Inferior parietal cortex (tissue), 1 donor: ENCODE measurements at regions not wholly inside any gene's neighbourhood (a gene's known extent, or its start where the extent isn't known, plus 50 kb on each side); places are given as distances from the start of the nearest gene placed in this dataset.

Experiments
- DNase-seq: peaks from one replicate; pipeline ENCODE4 v3.0.0-alpha.2; 2016; ENCODE audit errors: extremely low spot score

GRCh38 chr10:105982735-105983134 is 1181.8 kb downstream of the SORCS1 start:
- no peak for DNase-seq

- no peak for DNase-seq
Measured at GRCh38 chr10:105981679-105982078, 1182.8 kb downstream of the SORCS1 start.

GRCh38 chr10:105974803-105975456 is 1189.6 kb downstream of the SORCS1 start:
- DNase-seq, result peak; percentile 43

GRCh38 chr10:105973902-105974301 is 1190.6 kb downstream of the SORCS1 start:
- DNase-seq, result no peak

- peak; percentile 20 for DNase-seq
Measured at GRCh38 chr10:105973360-105973759, 1191.1 kb downstream of the SORCS1 start.

GRCh38 chr10:105971460-105971859 is 1193.0 kb downstream of the SORCS1 start:
- DNase-seq, result no peak

- no peak for DNase-seq
Measured at GRCh38 chr10:105969884-105970377, 1194.6 kb downstream of the SORCS1 start.

- DNase-seq, result no peak
Measured at GRCh38 chr10:105968666-105969065, 1195.8 kb downstream of the SORCS1 start.

- no peak for DNase-seq
Measured at GRCh38 chr10:105967256-105967655, 1197.2 kb downstream of the SORCS1 start.

GRCh38 chr10:105965141-105965540 is 1199.4 kb downstream of the SORCS1 start:
- DNase-seq, result no peak

GRCh38 chr10:105964009-105964408 is 1200.5 kb downstream of the SORCS1 start:
- no peak for DNase-seq

GRCh38 chr10:105963334-105963884 is 1201.1 kb downstream of the SORCS1 start:
- DNase-seq, result no peak

GRCh38 chr10:105956550-105956949 is 1208.0 kb downstream of the SORCS1 start:
- no peak for DNase-seq

- no peak for DNase-seq
Measured at GRCh38 chr10:105953861-105954260, 1210.6 kb downstream of the SORCS1 start.

- no peak for DNase-seq
Measured at GRCh38 chr10:105953056-105953455, 1211.5 kb downstream of the SORCS1 start.

- peak; percentile 38 for DNase-seq
Measured at GRCh38 chr10:105952153-105952552, 1212.4 kb downstream of the SORCS1 start.

- peak; percentile 81 for DNase-seq
Measured at GRCh38 chr10:105950410-105950809, 1214.1 kb downstream of the SORCS1 start.

GRCh38 chr10:105949721-105950120 is 1214.8 kb downstream of the SORCS1 start:
- no peak for DNase-seq

- DNase-seq, result no peak
Measured at GRCh38 chr10:105925045-105925785, 1239.3 kb downstream of the SORCS1 start.

GRCh38 chr10:105921348-105921747 is 1243.2 kb downstream of the SORCS1 start:
- no peak for DNase-seq

GRCh38 chr10:105914432-105914831 is 1250.1 kb downstream of the SORCS1 start:
- no peak for DNase-seq

- DNase-seq, result no peak
Measured at GRCh38 chr10:105908701-105909100, 1255.8 kb downstream of the SORCS1 start.

- DNase-seq, result no peak
Measured at GRCh38 chr10:105885495-105885894, 1244.4 kb downstream of the SORCS3 start.
